GM12878 (cell line): ENCODE measurements at regions not wholly inside any gene's neighbourhood (a gene's known extent, or its start where the extent isn't known, plus 50 kb on each side); places are given as distances from the start of the nearest gene placed in this dataset.
"Not testable (repeated sequence)": the region's sequence is repeated elsewhere in the genome, so short reads cannot be mapped to it uniquely, and the experiment has no call there.

Source experiments
- ATAC-seq: fragments of 200-7000 bp; cut with Tn5 transposase; 3 replicates; pipeline ENCODE4 v1.9.1; 2020; ENCODE audit warnings: mild to moderate bottlenecking, moderate library complexity
- BruUV-seq: library from RNA; stranded (reverse); fragments of 400-500 nt; replicated peaks from 2 replicates; lab custom pipeline; 2021; lab: Mats Ljungman, UMichigan
- CTCF ChIA-PET: fragments of 300-600 bp; sonication (Branson Sonifier 250); formaldehyde crosslinking; extraction: SDS; loops from one replicate; lab custom pipeline; 2021; ENCODE audit warnings: inconsistent platforms; lab: Yijun Ruan, JAX
- POLR2A ChIA-PET: fragments of 350-600 bp; formaldehyde crosslinking; extraction: SDS; loops from one replicate; lab custom pipeline; 2021; ENCODE audit warnings: inconsistent platforms; lab: Charles Lee
- RAD21 ChIA-PET: fragments of 300-600 bp; sonication (Branson Sonifier 250); formaldehyde crosslinking; loops from one replicate; lab custom pipeline; 2023; ENCODE audit warnings: antibody characterized with exemption; ENCODE audit not compliant: unreplicated experiment; lab: Charles Lee
- SMC1A ChIA-PET: fragments of 300-600 bp; sonication (Branson Sonifier 250); formaldehyde crosslinking; loops from one replicate; lab custom pipeline; 2023; ENCODE audit not compliant: unreplicated experiment, uncharacterized antibody; lab: Charles Lee
- DNase-seq: peaks from one replicate; pipeline ENCODE4 v3.0.0-alpha.2; 2011; ENCODE audit warnings: low read depth, low spot score
- FAIRE-seq: peaks from 3 replicates; lab custom pipeline; 2011; peaks lifted over from hg19 to GRCh38; lab: Jason Lieb, UNC
- H2AFZ ChIP-seq: 2 replicates; pipeline ENCODE4 v1.6.0; 2011; ENCODE audit warnings: low read depth, low read length, control low read depth; ENCODE audit not compliant: control insufficient read depth
- H3K27ac ChIP-seq: 2 replicates; pipeline ENCODE4 v1.5.1; 2011; ENCODE audit warnings: control low read depth; ENCODE audit not compliant: control insufficient read depth, insufficient read depth
- H3K27me3 ChIP-seq, 2 experiments: replicated peaks in 1 of 2; 2 replicates each; pipeline versions ENCODE4 v1.6.0 to v1.6.1; 2011; ENCODE audit warnings: low read length in 1 of 2; ENCODE audit not compliant: control insufficient read depth in 2 of 2, insufficient read depth in 2 of 2
- H3K36me3 ChIP-seq, 2 experiments: 2 replicates each; pipeline ENCODE4 v1.5.1; 2011; ENCODE audit warnings: low read length in 1 of 2; ENCODE audit not compliant: control insufficient read depth in 2 of 2, insufficient read depth in 2 of 2
- H3K4me1 ChIP-seq: 2 replicates; pipeline ENCODE4 v1.6.1; 2011; ENCODE audit warnings: mild to moderate bottlenecking, low read length, moderate library complexity, mixed read lengths; ENCODE audit not compliant: control insufficient read depth, insufficient read depth
- H3K4me2 ChIP-seq: 2 replicates; pipeline ENCODE4 v1.6.0; 2011; ENCODE audit warnings: control low read depth; ENCODE audit not compliant: control insufficient read depth, insufficient read depth
- H3K4me3 ChIP-seq: fragments of 200-600 bp; sonication (generic); 2 replicates; pipeline ENCODE4 v1.5.1; 2016
- H3K79me2 ChIP-seq: 2 replicates; pipeline ENCODE4 v1.6.0; 2011; ENCODE audit warnings: low read length; ENCODE audit not compliant: control insufficient read depth, insufficient read depth
- H3K9ac ChIP-seq: 2 replicates; pipeline ENCODE4 v1.8.0; 2011; ENCODE audit warnings: low read length, control low read depth, mixed read lengths; ENCODE audit not compliant: control insufficient read depth, insufficient read depth
- H3K9me3 ChIP-seq: replicated peaks from 3 replicates; pipeline ENCODE4 v1.5.1; 2011; ENCODE audit warnings: mild to moderate bottlenecking, low read length; ENCODE audit not compliant: control insufficient read depth, insufficient read depth
- H4K20me1 ChIP-seq: 2 replicates; pipeline ENCODE4 v1.6.0; 2011; ENCODE audit not compliant: control insufficient read depth, insufficient read depth
- ELK1 ChIP-seq: IDR thresholded peaks from 2 replicates; pipeline ENCODE4 v1.6.1; 2012; ENCODE audit warnings: low read depth, low read length, improper control_type of control experiment
- EZH2 ChIP-seq: IDR thresholded peaks from 2 replicates; pipeline ENCODE4 v1.6.1; 2012; ENCODE audit warnings: low read depth, mild to moderate bottlenecking, control low read depth, inconsistent platforms, low read length, borderline replicate concordance; ENCODE audit not compliant: control insufficient read depth
- FOS ChIP-seq: IDR thresholded peaks from 3 replicates; pipeline ENCODE4 v1.6.1; 2011; ENCODE audit warnings: borderline replicate concordance; ENCODE audit not compliant: insufficient read length; ENCODE audit errors: extremely low read depth
- MYC ChIP-seq: IDR thresholded peaks from 2 replicates; pipeline ENCODE4 v1.6.1; 2011; ENCODE audit warnings: mild to moderate bottlenecking, low read length, moderate library complexity, inconsistent platforms; ENCODE audit not compliant: insufficient read depth, insufficient replicate concordance, insufficient read length, severe bottlenecking
- NFYB ChIP-seq: IDR thresholded peaks from 2 replicates; pipeline ENCODE4 v1.6.1; 2011; ENCODE audit warnings: low read depth, mild to moderate bottlenecking, low read length, improper control_type of control experiment, moderate library complexity; ENCODE audit not compliant: insufficient read depth
- PRDM15 ChIP-seq: fragments of 450-650 bp; formaldehyde crosslinking; IDR thresholded peaks from 2 replicates; pipeline ENCODE4 v1.4.0; 2020; ENCODE audit warnings: mild to moderate bottlenecking, moderate library complexity
- RCOR1 ChIP-seq: conservative IDR thresholded peaks from 2 replicates; pipeline ENCODE4 v1.6.1; 2012; ENCODE audit warnings: low read depth, low read length, improper control_type of control experiment
- RUNX3 ChIP-seq: IDR thresholded peaks from 2 replicates; pipeline ENCODE4 v1.6.1; 2012; ENCODE audit warnings: low read length, inconsistent platforms
- SREBF2 ChIP-seq: IDR thresholded peaks from 2 replicates; pipeline ENCODE4 v1.6.1; 2012; ENCODE audit warnings: mild to moderate bottlenecking, low read length
- SUZ12 ChIP-seq: fragments of 200-600 bp; sonication (generic); IDR thresholded peaks from one replicate; pipeline ENCODE4 v1.6.1; 2018; ENCODE audit warnings: antibody characterized with exemption, mild to moderate bottlenecking; ENCODE audit not compliant: unreplicated experiment
- ZBTB33 ChIP-seq: fragments of 450-650 bp; IDR thresholded peaks from 2 replicates; pipeline ENCODE4 v1.6.1; 2017; ENCODE audit warnings: mild to moderate bottlenecking
- WGBS: methylation state at CpG from one replicate; pipeline ENCODE4 v1.1.6; 2016; ENCODE audit warnings: low lambda C conversion rate; ENCODE audit not compliant: insufficient replicate concordance, insufficient coverage; ENCODE audit errors: missing lambda C conversion rate; 5-methylcytosine and 5-hydroxymethylcytosine counted together
- in situ Hi-C: fragments of 300-500 bp; cut with MboI; formaldehyde crosslinking; loops from 9 replicates; pipeline ENCODE4 v1.14.3; 2018; ENCODE audit warnings: mixed read lengths
- intact Hi-C: fragments of 100-400 bp; cut with micrococcal nuclease; formaldehyde crosslinking; loops from one replicate; pipeline ENCODE4 v1.14.2; 2022; ENCODE audit not compliant: unreplicated experiment

GRCh38 chr18:10105118-10105517 is 191.3 kb downstream of the VAPA start:
- FAIRE-seq, H3K27ac ChIP-seq, H3K9me3 ChIP-seq, in situ Hi-C loops, BruUV-seq, intact Hi-C loops, H3K79me2 ChIP-seq, ATAC-seq, H3K4me1 ChIP-seq, SMC1A ChIA-PET, H3K4me3 ChIP-seq, H3K4me2 ChIP-seq, RAD21 ChIA-PET, H3K27me3 ChIP-seq, CTCF ChIA-PET, H3K36me3 ChIP-seq, H3K9ac ChIP-seq, POLR2A ChIA-PET, H4K20me1 ChIP-seq, DNase-seq, H2AFZ ChIP-seq: not testable (repeated sequence)
- 0% methylated on average over 1 of the region's 1 CpG for WGBS

GRCh38 chr18:10111191-10111590 is 197.4 kb downstream of the VAPA start:
- ChIA-PET RAD21 (no interaction called here), POLR2A (no interaction called here), CTCF (no interaction called here), SMC1A (no interaction called here)
- in situ Hi-C loops = no loop called here
- Histone ChIP-seq H3K4me2 (no peak overlapping the region), H3K9me3 (no peaks in the 10 kb centered on the region), H3K4me3 (no peak overlapping the region), H3K36me3 (no peaks in the 10 kb centered on the region), H3K9ac (no peak overlapping the region), H2AFZ (no peak overlapping the region), H3K79me2 (no peaks in the 10 kb centered on the region), H4K20me1 (no peaks in the 10 kb centered on the region), H3K4me1 (no peaks in the 10 kb centered on the region), H3K27ac (no peak overlapping the region), H3K27me3 (no peaks in the 10 kb centered on the region; a peak in 1 of 4 replicates)
- 34% methylated on average over 1 of the region's 1 CpG for WGBS
- DNase-seq (no peak), ATAC-seq (no peak), FAIRE-seq (no peak)
- intact Hi-C loops = no loop called here
- BruUV-seq = no TSS peak
- TF ChIP-seq NFYB (no peak), PRDM15 (CRISPR knock-in tag) (no peak), SUZ12 (no peak), RUNX3 (no peak), RCOR1 (no peak), MYC (no peak), SREBF2 (no peak), EZH2 (no peak), ZBTB33 (no peak), ELK1 (no peak), FOS (no peak)
